Activated T-cell treated with anti-CD3 and anti-CD28 coated beads for 48 hours (primary cell): ENCODE measurements at regions not wholly inside any gene's neighbourhood (a gene's known extent, or its start where the extent isn't known, plus 50 kb on each side); places are given as distances from the start of the nearest gene placed in this dataset.

Source experiments
- DNase-seq: peaks from one replicate; pipeline ENCODE4 v3.0.0-alpha.2; 2020; ENCODE audit warnings: low read depth

DNA sequence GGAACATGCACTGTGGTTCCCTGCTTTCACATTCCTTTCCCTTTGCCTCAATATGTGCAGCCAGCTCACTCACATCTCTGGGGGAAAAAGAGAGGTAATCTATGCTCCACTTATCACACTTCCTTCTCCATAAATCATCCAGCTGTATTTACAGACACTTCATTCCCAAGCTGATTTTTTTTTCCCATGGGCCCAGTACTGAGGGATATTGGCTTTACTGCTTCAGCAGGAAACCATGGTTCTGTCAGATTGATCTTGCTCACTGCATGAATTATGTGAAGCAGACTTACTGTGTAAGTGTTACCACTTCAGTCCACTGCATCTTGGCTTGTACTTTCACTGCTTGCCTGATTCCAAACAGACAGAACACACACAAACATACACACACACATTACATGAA is 555.6 kb downstream of the CCER1 start:
- no peak for DNase-seq

DNA sequence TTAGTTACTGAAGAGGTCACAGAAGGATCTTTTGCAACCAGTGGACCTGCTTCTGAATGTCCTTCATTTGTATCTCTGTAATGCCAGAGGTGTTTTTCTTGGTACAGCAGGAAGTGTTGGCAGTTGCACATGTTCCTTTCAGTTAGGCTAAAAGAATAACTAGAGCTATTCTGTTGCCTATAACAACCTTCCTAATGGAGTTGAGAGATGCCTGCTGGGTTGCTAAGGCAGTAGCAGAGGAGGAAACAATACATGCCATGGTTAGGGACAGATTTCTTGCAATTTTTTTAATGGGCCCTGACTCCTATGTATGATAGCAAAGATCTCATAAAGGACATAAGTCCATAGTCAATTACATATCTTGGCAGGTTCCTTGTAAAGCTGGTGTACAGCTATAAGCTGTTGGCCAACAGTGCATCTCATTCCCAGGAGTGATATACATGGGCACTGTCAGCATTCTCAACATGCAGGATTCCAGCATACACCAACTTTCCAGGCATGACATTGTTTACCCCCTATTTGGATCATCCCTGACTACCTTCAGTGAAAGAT is 556.6 kb downstream of the CCER1 start:
- no peak for DNase-seq

DNA sequence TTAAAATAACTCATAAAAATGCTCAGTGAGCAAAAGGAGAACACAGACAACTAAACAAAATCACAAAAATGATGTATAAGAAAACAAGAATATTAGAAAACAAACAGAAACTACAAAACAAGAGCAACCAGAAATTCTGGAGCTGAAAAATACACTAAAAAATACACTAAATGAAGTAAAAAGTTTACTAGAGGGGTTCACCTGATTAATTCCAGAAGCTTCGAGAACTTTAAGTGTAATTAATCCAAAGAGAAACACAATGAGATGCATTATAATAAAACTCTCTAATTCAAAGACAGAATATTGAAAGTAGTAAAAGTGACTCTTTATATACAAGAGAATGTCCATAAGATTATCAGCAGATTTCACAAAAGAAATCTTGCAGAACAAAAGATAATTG is 558.4 kb downstream of the CCER1 start:
- no peak for DNase-seq

DNA sequence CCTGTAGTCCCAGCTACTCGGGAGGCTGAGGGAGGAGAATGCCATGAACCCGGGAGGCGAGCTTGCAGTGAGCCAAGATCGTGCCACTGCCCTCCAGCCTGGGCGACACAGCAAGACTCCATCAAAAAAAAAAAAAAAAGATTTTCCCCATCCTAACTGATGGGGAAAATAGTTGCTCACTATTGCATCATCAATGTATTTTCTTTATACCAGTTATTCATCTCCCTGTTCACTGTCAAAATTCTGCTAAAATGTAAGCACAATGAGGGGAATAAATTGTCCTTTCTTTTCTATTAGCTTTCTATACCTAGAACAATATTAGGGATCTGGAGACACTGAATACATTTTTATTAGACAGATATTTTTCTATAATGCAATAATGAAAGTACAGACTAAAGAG is 561.3 kb downstream of the CCER1 start:
- DNase-seq = no peak

DNA sequence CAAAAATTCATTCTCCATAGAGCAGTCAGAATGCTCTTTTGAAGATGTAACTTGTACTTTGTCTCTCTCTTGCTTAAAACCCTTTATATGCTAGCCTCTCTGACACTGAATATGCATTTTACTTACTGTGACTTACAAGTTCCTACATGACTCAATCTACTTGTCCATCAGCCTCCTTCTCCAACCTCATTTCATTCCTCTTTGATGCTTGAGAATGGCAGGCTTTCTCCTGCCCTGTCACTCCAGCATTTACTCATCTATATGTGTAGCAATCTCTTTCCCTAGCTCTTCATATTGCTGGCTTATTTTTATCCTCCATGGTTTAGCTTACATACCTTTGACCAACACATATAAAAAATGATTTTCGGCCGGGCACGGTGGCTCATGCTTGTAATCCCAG is 561.9 kb downstream of the CCER1 start:
- no peak for DNase-seq

DNA sequence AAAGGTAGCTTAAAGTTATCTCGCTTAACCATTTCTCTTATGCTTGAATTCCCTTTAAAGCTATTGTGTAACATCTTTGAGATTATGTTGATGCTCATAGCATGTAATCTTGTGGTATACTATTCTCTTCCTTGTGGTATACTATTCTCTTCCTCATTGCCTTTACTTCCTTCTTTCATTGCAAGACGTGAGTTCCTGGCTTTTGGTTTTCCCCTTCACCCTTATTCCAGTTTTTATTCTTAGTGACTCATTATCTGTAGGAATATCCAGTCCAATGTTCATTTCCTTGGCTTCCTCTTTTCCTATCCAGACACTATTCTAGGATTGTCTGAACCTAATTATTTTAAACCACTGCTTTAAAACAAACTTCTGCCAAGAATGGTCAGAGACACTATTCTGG is 564.0 kb downstream of the CCER1 start:
- DNase-seq = no peak

DNA sequence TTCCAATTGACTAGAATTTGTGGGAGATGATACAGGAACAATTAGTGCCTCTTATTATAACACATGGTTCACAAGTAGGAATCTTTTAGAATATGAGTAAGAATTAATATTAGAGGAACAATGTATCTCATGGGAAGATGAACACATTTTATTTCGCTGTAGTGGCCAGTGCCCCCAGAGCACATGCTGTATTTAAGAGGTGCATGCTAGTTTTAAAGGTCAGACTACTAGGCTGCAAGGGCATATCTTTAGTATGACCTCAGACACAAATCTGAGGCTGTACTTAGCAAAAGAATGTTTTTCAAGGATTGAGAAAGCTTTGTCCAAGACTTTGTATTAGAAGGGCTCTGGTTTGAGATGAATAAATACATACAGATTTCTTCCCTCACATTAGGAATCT is 586.9 kb downstream of the CCER1 start:
- DNase-seq = no peak

DNA sequence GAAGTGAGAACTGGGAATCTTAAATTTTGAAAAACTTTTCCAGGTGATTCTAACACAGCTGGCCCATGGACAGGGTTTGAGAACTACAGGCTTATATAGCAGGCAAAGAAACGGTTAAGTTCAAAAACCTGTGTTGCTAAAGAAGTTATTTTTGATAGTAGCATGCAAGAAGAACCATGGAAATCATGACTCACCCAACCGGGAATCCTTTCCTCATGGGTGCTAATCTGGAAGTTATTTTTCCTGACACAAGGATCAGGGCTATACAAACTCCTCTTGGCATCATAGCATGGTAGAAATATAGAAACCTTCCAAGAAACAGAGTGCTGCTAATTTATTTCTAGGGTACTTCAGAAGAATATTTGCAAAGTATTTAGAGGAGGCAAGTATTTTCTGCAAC is 588.7 kb downstream of the CCER1 start:
- no peak for DNase-seq

DNA sequence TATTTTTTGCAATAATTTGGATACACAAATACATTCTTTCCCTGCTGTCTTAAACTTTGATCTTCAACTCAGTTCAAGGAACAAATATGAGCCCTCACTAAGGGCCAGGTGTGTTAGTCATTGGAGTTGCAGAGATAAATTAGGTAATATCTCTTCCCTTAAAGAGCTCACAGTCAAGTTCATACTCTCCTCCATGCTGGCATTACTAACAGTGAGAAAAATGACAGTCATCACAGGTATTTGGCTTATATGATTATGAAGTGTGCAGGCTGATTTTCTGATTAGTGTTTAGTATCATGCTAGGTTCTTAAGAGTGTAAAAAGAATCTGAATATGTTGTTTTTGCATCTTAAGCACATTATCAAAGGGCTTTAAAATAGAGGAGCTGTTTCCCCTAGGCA is 594.7 kb downstream of the CCER1 start:
- no peak for DNase-seq

DNA sequence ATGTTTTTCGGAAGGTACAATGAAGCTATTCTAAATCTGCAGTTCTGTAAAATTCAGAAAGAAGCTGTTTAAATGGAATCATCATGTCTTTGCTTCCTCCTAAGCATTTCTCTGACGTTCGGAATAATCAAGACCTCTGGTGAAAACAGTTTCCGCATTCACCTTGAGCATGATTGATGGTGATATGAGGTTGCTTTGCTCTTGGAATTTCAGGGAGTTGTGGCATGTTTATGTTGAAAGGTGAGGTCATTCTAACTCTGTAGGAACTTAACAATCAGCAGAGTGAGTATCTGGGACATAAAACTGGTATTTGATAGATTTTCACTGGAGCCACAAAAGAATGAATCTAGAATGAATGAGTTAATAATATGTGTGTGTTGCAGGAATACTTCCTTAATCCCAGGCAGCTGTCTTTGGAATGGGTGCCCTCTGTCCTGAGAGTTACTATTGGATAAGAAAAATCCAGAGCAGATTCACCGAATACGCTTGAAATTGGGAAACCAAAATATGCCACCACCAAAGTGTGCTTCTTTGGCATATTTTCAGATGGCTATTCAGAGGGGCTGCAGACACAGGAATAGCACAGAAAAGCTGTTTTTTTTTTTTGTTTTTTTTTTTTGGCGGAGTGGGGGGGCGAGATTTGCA is 599.1 kb downstream of the CCER1 start:
- no peak for DNase-seq

DNA sequence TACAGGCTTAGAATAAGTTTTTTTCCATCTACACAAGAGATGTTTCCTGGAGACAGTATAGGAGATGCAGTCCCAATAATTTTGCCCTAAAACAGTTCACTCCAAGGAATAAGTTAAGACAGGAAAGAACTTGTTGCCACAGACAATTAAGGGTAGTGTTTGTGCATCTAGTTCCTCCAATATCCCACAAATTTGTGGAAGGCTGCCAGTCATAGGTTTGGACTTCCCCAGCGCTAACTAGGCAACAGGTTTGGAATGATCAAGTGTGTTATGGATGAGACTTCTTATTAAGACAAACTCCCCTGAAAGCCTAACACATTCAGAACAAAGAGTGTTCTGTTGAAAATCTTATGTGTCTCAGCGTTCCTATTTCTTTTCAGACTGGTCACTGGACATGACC is 611.0 kb downstream of the CCER1 start:
- no peak for DNase-seq

DNA sequence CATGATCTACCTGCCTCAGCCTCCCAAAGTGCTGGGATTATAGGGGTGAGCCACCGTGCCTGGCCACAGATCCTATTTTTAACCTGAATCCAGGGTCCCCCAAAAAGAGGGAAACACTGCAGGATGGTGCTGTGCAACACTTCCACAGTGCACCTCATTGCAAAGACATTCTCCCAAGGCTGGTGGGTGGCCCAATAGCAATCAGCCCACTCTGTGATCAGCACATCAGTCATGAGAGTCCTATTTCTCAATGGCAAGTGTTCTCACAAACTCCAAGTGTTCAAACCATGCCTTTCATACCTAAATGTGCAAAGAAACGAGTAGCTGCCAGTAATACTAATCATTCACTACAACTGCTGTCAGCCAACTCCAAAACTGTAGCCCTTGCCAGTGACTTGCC is 612.9 kb downstream of the CCER1 start:
- no peak for DNase-seq

DNA sequence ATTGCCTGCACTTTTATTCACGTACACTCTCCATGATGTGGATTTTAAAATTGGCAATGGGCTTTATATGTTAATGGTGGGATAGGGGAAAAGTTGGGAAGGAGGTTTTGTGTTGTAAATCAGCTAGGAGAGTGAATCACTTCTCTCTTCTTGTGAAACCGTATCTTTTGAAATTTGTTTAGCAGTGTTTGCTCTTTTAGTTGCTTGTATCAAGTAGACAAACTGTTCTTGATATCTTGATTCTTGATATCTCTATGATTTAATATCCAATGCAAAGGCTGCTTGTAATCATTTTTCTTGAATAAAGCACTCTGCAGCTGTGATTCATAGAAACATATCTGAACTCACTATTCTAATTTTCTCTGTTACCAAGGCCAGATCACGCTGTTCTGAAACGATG is 615.1 kb downstream of the CCER1 start:
- no peak for DNase-seq

DNA sequence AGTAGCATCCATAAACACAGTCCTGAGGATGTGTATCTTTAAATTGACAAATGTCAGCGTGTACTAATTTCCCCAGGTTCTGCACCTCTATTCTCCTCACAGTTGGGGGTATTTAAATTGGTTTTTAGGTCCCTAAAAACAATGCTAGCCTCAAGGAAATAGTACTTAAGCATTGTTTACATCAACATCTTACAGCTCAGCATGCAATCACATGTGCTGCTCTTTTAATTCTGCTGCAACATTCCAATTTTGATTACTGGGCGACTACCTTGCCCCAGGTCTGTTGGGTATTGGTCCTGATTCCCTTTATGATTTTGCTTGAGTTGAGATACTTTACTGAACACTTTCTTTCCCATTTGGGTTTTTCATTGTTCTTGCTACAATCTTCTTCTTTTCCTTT is 616.6 kb downstream of the CCER1 start:
- DNase-seq = no peak

DNA sequence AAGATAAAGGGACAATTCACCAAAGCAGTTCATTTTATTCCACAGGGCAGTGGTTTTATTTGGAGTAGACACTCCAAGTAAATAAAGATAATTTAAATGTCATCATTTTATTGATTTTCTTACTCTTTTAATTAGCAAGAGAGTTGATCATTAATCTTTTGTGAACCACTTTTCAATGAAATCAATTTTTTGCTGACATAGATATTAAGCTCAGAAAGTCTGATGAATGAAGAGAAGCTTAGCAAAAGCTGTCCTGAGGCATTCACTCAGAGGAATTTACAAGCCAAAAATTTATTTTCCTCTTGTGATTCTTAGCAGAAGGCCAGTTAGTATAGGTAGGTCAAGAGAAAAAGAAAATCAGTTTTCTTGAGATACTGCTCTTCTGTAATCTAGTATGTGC is 618.0 kb downstream of the CCER1 start:
- no peak for DNase-seq

DNA sequence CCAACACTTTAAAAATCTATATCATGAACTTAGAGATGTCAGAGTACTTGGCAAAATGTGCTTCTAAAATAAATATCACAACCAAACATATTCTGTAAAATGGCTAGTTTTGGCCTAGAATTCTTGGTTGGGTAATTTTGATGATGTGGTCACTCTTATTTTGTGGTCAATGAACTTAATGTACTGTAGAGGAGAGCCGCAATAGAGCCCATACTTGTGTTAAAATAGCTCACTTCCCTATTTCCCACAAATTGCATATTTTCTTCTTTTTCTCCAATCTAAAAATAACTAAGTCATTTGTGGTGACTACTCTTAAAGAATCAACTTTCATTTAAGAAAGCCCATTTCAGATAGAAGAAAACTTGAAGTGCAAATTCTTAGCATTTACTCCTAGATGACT is 619.4 kb downstream of the CCER1 start:
- no peak for DNase-seq

DNA sequence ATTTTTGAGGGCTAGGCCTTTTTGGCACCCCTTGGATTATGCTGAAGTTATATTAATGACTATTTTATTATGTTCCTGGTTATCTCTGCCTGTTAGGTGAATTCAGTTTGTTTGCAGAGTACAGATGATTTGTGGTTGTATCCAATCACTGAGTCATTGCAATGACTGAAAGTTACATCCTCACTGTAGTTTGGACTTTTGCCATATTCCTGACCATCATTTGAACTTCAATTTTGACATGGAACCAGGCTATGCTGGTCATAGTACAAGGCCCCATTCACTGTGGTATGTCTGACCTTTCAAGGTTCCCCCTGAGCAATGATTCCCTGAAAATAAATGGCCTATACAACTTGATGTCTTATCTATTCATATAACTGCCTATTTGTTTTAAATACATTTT is 621.0 kb downstream of the CCER1 start:
- DNase-seq = no peak

DNA sequence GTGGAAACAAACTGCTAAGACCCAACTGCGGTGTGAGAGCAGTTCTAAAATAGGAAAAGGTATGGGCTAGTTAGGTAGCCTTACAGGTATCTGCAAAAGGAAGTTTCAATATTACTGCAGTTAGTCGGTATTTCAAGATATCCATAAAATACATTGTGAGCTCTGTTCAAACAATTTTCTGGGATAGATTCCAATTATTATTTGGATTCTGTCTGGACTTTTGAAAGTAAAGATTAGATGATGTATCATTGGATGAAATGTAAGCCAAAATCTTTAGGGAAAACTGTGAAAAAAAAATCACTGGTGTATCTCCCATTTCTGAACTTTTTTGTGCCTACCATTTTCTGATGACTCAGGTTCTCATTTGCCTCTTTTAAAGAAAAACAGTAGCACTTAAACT is 621.6 kb downstream of the CCER1 start:
- no peak for DNase-seq

DNA sequence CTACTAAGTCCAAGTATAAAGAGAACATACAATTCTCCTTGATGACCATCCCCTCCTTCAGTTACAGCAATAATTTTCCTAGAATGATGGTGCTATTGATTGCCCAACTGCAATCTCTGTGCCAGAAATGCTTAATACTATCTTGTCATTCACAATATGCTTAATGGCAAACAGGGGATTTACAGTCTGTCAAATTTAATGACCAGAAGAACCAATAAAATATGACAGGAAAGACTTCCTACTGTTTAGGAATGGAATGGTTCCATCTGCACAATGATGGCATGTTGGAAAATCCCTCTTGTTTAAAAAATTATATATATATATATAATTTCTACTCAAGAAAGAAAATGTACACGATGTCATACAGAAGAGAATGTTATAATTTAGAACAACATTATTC is 623.2 kb downstream of the CCER1 start:
- DNase-seq = no peak

DNA sequence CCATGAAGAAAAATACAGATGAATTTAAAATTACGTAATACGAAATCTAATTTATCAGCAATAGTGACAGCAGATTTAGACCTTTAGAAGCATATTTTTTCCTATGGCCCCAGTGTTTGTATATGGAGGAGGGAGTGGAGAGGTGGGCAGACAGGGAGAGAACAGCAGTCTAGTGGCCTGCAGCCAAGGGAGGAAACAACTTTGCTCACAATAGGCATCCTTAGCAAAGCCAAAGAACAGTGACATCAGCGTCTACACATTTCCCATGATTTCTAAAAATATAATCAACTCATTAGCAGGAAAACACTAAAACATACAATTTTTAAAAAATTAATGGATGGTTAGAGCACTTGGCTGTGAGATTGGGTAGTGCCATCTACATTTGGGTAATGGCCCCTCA is 622.6 kb upstream of the ATP2B1 start:
- no peak for DNase-seq

DNA sequence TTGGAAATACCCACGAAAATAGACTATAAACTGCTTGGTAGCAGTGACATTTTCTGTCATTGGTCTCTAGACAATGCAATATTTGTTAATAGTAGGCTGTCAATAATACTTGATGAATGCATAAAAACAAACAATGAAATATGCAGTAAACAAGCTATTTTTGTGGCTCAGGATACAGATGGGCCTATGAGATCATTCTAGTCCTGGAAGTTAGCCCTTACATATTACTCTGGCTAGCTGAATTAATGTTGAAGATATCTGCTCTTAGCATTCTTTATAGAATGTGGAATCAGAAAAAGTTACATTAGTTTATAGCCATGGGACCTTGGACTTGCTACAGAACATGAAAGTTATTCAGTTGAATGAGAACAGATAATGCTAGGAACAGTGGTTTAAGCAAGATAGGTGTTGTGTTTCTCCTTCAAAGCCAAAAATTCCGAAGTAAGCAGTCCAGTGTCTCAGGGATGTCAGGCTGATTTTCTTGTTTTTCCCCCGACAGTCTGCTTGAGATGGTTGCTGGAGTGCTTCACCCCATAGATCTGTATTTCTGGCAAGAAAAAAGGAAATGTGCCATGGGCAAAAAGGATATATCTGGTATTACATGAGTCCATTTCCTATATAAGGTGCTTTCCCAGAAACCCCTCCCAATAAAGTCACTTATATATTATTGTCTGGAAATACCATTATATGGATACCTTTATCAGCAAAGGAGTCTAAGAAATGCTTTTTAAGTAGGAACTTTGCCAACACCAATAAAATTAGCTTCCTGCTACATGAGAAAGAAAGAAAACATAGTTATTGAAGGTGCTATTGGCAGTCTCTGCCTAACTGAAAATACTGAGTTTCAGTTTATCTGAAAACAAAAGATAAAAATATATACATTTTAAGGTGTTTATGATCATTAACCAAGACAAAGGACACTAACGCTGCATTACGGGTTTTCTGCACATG is 619.4 kb upstream of the ATP2B1 start:
- no peak for DNase-seq

DNA sequence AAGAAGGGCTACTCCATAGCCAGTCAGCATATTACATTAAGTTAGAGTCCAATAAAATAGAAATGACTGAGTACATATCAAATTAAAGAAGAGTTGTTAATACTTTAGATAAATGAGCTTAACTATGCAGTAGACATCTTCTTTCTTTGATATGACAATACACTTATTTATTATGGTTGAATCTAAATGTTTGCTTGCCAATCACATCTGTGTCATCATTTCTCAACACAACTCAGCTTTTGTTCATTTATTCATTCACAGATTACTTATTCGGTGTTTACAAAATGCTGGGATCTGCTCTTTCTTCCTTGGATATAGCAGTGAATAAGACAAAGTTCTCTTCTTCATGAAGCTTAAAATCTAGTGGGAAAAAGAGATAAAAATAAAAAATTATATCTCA is 614.6 kb upstream of the ATP2B1 start:
- DNase-seq = no peak

DNA sequence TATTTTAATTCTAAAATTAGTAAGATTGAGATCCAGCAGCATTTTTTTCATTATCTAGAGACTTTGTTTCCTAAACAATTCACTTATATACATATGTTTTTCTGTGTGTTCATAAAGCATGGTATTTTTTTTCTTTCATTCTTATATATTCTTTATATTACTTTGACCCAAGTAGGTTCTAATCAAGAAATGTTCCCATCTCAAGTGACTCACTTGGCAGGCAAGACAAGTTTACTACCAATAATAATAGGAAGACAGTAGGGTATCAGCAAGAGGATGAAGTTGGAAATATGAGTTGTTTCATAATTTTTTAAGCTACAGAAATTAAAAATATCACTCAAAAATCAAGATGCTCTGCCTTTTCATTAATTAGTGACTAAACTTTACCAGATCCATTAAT is 613.4 kb upstream of the ATP2B1 start:
- no peak for DNase-seq

DNA sequence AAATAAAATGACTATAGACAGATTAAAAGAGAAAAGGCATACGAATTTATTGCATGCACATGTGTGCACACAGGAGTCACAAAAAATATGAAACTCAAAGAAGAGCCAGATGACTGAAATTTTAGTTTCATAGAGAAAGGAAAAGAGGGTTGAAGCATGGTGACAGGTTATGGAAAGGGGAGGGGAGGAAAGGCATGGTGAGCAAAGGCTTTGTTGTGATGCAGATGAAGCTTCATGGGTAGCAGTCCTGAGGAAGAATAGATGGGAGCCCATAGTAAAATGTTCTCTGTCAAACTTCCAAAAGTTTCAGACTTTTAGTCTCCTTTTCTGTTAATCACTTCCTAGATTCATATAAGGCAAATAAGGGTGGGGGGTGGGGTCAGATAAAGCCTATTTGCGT is 612.7 kb upstream of the ATP2B1 start:
- DNase-seq = no peak
